HCT116 (cell line): ENCODE measurements at regions not wholly inside any gene's neighbourhood (a gene's known extent, or its start where the extent isn't known, plus 50 kb on each side); places are given as distances from the start of the nearest gene placed in this dataset.

Experiments used
- ATAC-seq: fragments of 200-7000 bp; cut with Tn5 transposase; 2 replicates; pipeline ENCODE4 v1.9.1; 2020; ENCODE audit warnings: mild to moderate bottlenecking, moderate library complexity
- BruUV-seq: library from RNA; stranded (reverse); fragments of 400-500 nt; replicated peaks from 2 replicates; lab custom pipeline; 2021; lab: Mats Ljungman, UMichigan
- CTCF ChIA-PET: fragments of 300-600 bp; sonication (Branson Sonifier 250); formaldehyde crosslinking; loops from one replicate; lab custom pipeline; 2021; ENCODE audit warnings: antibody characterized with exemption; lab: Charles Lee
- POLR2A ChIA-PET: fragments of 300-600, 350-600 bp; sonication (Branson Sonifier 250); formaldehyde crosslinking; loops from one replicate; lab custom pipeline; 2021; ENCODE audit warnings: antibody characterized with exemption; lab: Charles Lee
- RAD21 ChIA-PET, 2 experiments: fragments of 300-600 bp; sonication (Branson Sonifier 250); formaldehyde crosslinking; loops; one replicate each; lab custom pipeline; 2023; ENCODE audit warnings: low total read pairs in 2 of 2; ENCODE audit not compliant: uncharacterized antibody in 2 of 2, unreplicated experiment in 2 of 2, low non-redundant PET in 1 of 2; lab: Charles Lee
- DNase-seq: peaks from one replicate; pipeline ENCODE4 v3.0.0-alpha.2; 2010; ENCODE audit warnings: low read depth, low spot score
- H2AFZ ChIP-seq: fragments of 200-600 bp; shearing (Covaris generic), sonication (generic); 2 replicates; pipeline ENCODE4 v1.6.1; 2017; ENCODE audit warnings: low read depth, mixed run types, mixed read lengths, antibody characterized with exemption, low read length; ENCODE audit not compliant: poor library complexity, severe bottlenecking
- H3K27ac ChIP-seq: 2 replicates; pipeline ENCODE4 v1.5.1; 2012; ENCODE audit warnings: low read depth, low read length
- H3K27me3 ChIP-seq: fragments of 200-600 bp; sonication (generic); 2 replicates; pipeline ENCODE4 v1.6.1; 2016; ENCODE audit warnings: mixed run types, low read length, mixed read lengths; ENCODE audit not compliant: insufficient read depth
- H3K36me3 ChIP-seq, 2 experiments: fragments of 200-500 bp in 1 of 2; fragments of 200-600 bp in 1 of 2; sonication (Bioruptor generic) in 1 of 2; sonication (generic) in 1 of 2; 2 replicates each; pipeline versions ENCODE4 v1.5.1 to v1.6.1; 2014 to 2016; ENCODE audit warnings: low read length in 2 of 2, inconsistent platforms in 1 of 2, mixed read lengths in 1 of 2, mixed run types in 1 of 2; ENCODE audit not compliant: insufficient read depth in 2 of 2, control insufficient read depth in 1 of 2
- H3K4me1 ChIP-seq, 2 experiments: fragments of 200-600 bp in 1 of 2; sonication (generic) in 1 of 2; 2 replicates each; pipeline versions ENCODE4 v1.5.1 to v1.6.1; 2012 to 2017; ENCODE audit warnings: low read length in 2 of 2, inconsistent platforms in 1 of 2, mild to moderate bottlenecking in 1 of 2, mixed read lengths in 1 of 2, mixed run types in 1 of 2, moderate library complexity in 1 of 2; ENCODE audit not compliant: insufficient read depth in 2 of 2, control insufficient read depth in 1 of 2
- H3K4me2 ChIP-seq: fragments of 200-600 bp; sonication (generic); 2 replicates; pipeline ENCODE4 v1.6.1; 2017; ENCODE audit warnings: mixed run types, low read length, mixed read lengths
- H3K4me3 ChIP-seq, 2 experiments: fragments of 200-600 bp in 1 of 2; sonication (generic) in 1 of 2; replicated peaks in 1 of 2; 2 replicates each; pipeline ENCODE4 v1.5.1; 2011 to 2016; ENCODE audit warnings: low read length in 2 of 2, control low read depth in 1 of 2, low read depth in 1 of 2, mild to moderate bottlenecking in 1 of 2, mixed read lengths in 1 of 2, mixed run types in 1 of 2
- H3K79me2 ChIP-seq: fragments of 200-600 bp; sonication (generic); 2 replicates; pipeline ENCODE4 v1.6.1; 2017; ENCODE audit warnings: mild to moderate bottlenecking, mixed run types, low read length, moderate library complexity, mixed read lengths; ENCODE audit not compliant: insufficient read depth
- H3K9ac ChIP-seq: fragments of 200-600 bp; sonication (generic); 2 replicates; pipeline ENCODE4 v1.6.1; 2016; ENCODE audit warnings: low read length, mixed read lengths
- H3K9me2 ChIP-seq: fragments of 200-600 bp; sonication (generic), shearing (Covaris generic); 2 replicates; pipeline ENCODE4 v1.6.1; 2017; ENCODE audit warnings: mixed run types, mild to moderate bottlenecking, moderate library complexity; ENCODE audit not compliant: insufficient read depth
- H3K9me3 ChIP-seq, 2 experiments: fragments of 200-500 bp in 1 of 2; fragments of 200-600 bp in 1 of 2; sonication (Bioruptor generic) in 1 of 2; sonication (generic) in 1 of 2; 2 replicates each; pipeline ENCODE4 v1.6.1; 2014 to 2017; ENCODE audit warnings: low read length in 2 of 2, mixed read lengths in 2 of 2, inconsistent platforms in 1 of 2, low read depth in 1 of 2, mild to moderate bottlenecking in 1 of 2, mixed run types in 1 of 2, moderate library complexity in 1 of 2; ENCODE audit not compliant: control insufficient read depth in 1 of 2, insufficient read depth in 1 of 2
- H4K20me1 ChIP-seq: fragments of 200-600 bp; sonication (generic), shearing (Covaris generic); 2 replicates; pipeline ENCODE4 v1.6.1; 2017; ENCODE audit warnings: mixed run types, mild to moderate bottlenecking, moderate library complexity; ENCODE audit not compliant: insufficient read depth
- ATF3 ChIP-seq: IDR thresholded peaks from 2 replicates; pipeline ENCODE4 v1.6.1; 2012
- CBX3 ChIP-seq: IDR thresholded peaks from 2 replicates; pipeline ENCODE4 v1.6.1; 2012; ENCODE audit warnings: low read depth
- ELF1 ChIP-seq: IDR thresholded peaks from 2 replicates; pipeline ENCODE4 v1.6.1; 2012; ENCODE audit warnings: low read depth, borderline replicate concordance
- EZH2 ChIP-seq: fragments of 200-600 bp; sonication (generic); IDR thresholded peaks from 2 replicates; pipeline ENCODE4 v1.6.1; 2017; ENCODE audit warnings: antibody characterized with exemption, mixed run types
- EZH2phosphoT487 ChIP-seq: fragments of 200-600 bp; IDR thresholded peaks from 2 replicates; pipeline ENCODE4 v1.6.1; 2018; ENCODE audit warnings: antibody characterized with exemption, borderline replicate concordance
- FOSL1 ChIP-seq: IDR thresholded peaks from 2 replicates; pipeline ENCODE4 v1.6.1; 2012; ENCODE audit warnings: low read depth
- JUND ChIP-seq: IDR thresholded peaks from 2 replicates; pipeline ENCODE4 v1.6.1; 2012
- POLR2A ChIP-seq: IDR thresholded peaks from 2 replicates; pipeline ENCODE4 v1.7.0; 2011; ENCODE audit warnings: borderline replicate concordance; ENCODE audit not compliant: insufficient read depth, insufficient read length; ENCODE audit errors: extremely low read depth
- POLR2AphosphoS5 ChIP-seq: IDR thresholded peaks from 2 replicates; pipeline ENCODE4 v1.6.1; 2011; ENCODE audit warnings: mild to moderate bottlenecking, low read depth, low read length, moderate library complexity
- RAD21 ChIP-seq: IDR thresholded peaks from 2 replicates; pipeline ENCODE4 v1.6.1; 2012; ENCODE audit warnings: low read depth, mild to moderate bottlenecking
- REST ChIP-seq: IDR thresholded peaks from 2 replicates; pipeline ENCODE4 v1.6.1; 2012; ENCODE audit warnings: low read depth
- SIN3A ChIP-seq: IDR thresholded peaks from 2 replicates; pipeline ENCODE4 v1.6.1; 2012; ENCODE audit warnings: low read depth
- TCF7L2 ChIP-seq: IDR thresholded peaks from 2 replicates; pipeline ENCODE4 v1.7.0; 2011; ENCODE audit warnings: borderline replicate concordance, inconsistent platforms; ENCODE audit not compliant: insufficient read depth, insufficient read length; ENCODE audit errors: extremely low read depth
- YY1 ChIP-seq: IDR thresholded peaks from 2 replicates; pipeline ENCODE4 v1.6.1; 2011; ENCODE audit warnings: low read length, low read depth, moderate library complexity, mild to moderate bottlenecking; ENCODE audit not compliant: insufficient replicate concordance; ENCODE audit errors: extremely low read depth
- ZFX ChIP-seq: fragments of 450-650 bp; IDR thresholded peaks from 2 replicates; pipeline ENCODE4 v1.6.1; 2017
- intact Hi-C: fragments of 100-400 bp; cut with micrococcal nuclease; formaldehyde crosslinking; loops from 2 replicates; pipeline ENCODE4 v1.10.0; 2022

- Histone ChIP-seq H3K9ac (no peak overlapping the region), H3K4me2 (no peak overlapping the region), H3K79me2 (no peaks in the 10 kb centered on the region), H3K4me1 (no peaks in the 10 kb centered on the region), H2AFZ (no peak overlapping the region), H4K20me1 (no peaks in the 10 kb centered on the region), H3K36me3 (no peaks in the 10 kb centered on the region), H3K9me2 (no peaks in the 10 kb centered on the region), H3K27ac (no peak overlapping the region), H3K9me3 (no peaks in the 10 kb centered on the region), H3K4me3 (no peak overlapping the region)
- ChIA-PET POLR2A (no interaction called here), RAD21 (no interaction called here), CTCF (no interaction called here)
- no peak for DNase-seq
- intact Hi-C loops, result no loop called here
- no peak for TF ChIP-seq JUND
- no peak for TF ChIP-seq POLR2A
- TF ChIP-seq SIN3A, result no peak
- no peak for TF ChIP-seq POLR2AphosphoS5
- TF ChIP-seq RAD21, result no peak
- TF ChIP-seq CBX3, result no peak
- no peak for TF ChIP-seq YY1
- TF ChIP-seq, all 23 proteins: peak for 0
- ATAC-seq, result no peak
- no TSS peak for BruUV-seq
- H3K27me3 ChIP-seq, result no peaks in the 10 kb centered on the region
Measured at GRCh38 chr4:14772388-14772787, 229.9 kb upstream of the CPEB2 start.

- DNase-seq (no peak), ATAC-seq (no peak)
- Histone ChIP-seq H2AFZ (no peak overlapping the region), H3K79me2 (no peaks in the 10 kb centered on the region), H3K36me3 (no peaks in the 10 kb centered on the region), H3K9ac (no peak overlapping the region), H3K4me3 (no peak overlapping the region), H3K27me3 (no peaks in the 10 kb centered on the region), H3K9me2 (no peaks in the 10 kb centered on the region), H3K9me3 (no peaks in the 10 kb centered on the region), H4K20me1 (no peaks in the 10 kb centered on the region), H3K4me1 (no peaks in the 10 kb centered on the region), H3K4me2 (no peak overlapping the region), H3K27ac (no peak overlapping the region)
- no TSS peak for BruUV-seq
- POLR2A ChIA-PET, result no interaction called here
- CTCF ChIA-PET, result no interaction called here
- intact Hi-C loops, result loop anchor here (10.0 kb wide), 1 partner anchor 1128 kb away; no protein-coding TSS in a partner anchor
- RAD21 ChIA-PET, result no interaction called here
- no peak for TF ChIP-seq POLR2AphosphoS5
- no peak for TF ChIP-seq EZH2
- TF ChIP-seq FOSL1, result no peak
- TF ChIP-seq SIN3A, result no peak
- TF ChIP-seq RAD21, result no peak
- no peak for TF ChIP-seq JUND
- no peak for TF ChIP-seq ELF1
- no peak for TF ChIP-seq EZH2phosphoT487
- no peak for TF ChIP-seq CBX3
- TF ChIP-seq REST, result no peak
- TF ChIP-seq ATF3, result no peak
- no peak for TF ChIP-seq TCF7L2
- TF ChIP-seq ZFX, result no peak
Measured at GRCh38 chr4:14783011-14783877, 219.0 kb upstream of the CPEB2 start.
